H9 (cell line): ENCODE measurements at regions not wholly inside any gene's neighbourhood (a gene's known extent, or its start where the extent isn't known, plus 50 kb on each side); places are given as distances from the start of the nearest gene placed in this dataset.

ENCODE experiments used
- DNase-seq: peaks from one replicate; pipeline ENCODE4 v3.0.0-alpha.2; 2017
- H2AFZ ChIP-seq: one replicate; pipeline ENCODE4 v1.6.1; 2013; ENCODE audit warnings: mild to moderate bottlenecking, low read length, control low read depth, moderate library complexity
- H2AK5ac ChIP-seq: 2 replicates; pipeline ENCODE4 v1.6.1; 2013; ENCODE audit warnings: low read length, control low read depth, mixed read lengths; ENCODE audit not compliant: insufficient read length
- H2BK120ac ChIP-seq: one replicate; pipeline ENCODE4 v1.6.1; 2013; ENCODE audit warnings: low read depth, mild to moderate bottlenecking, low read length, control low read depth, inconsistent platforms; ENCODE audit not compliant: poor library complexity, severe bottlenecking
- H2BK12ac ChIP-seq: 2 replicates; pipeline ENCODE4 v1.6.1; 2013; ENCODE audit warnings: low read length, control low read depth, mixed read lengths, low read depth; ENCODE audit not compliant: insufficient read length
- H2BK15ac ChIP-seq: 2 replicates; pipeline ENCODE4 v1.6.1; 2013; ENCODE audit warnings: low read depth, low read length, control low read depth
- H2BK20ac ChIP-seq: one replicate; pipeline ENCODE4 v1.6.1; 2013; ENCODE audit warnings: low read depth, mild to moderate bottlenecking, low read length, control low read depth, inconsistent platforms; ENCODE audit not compliant: poor library complexity, severe bottlenecking
- H2BK5ac ChIP-seq: 2 replicates; pipeline ENCODE4 v1.6.1; 2013; ENCODE audit warnings: low read length, control low read depth, mixed read lengths; ENCODE audit not compliant: insufficient read length
- H3K14ac ChIP-seq: 2 replicates; pipeline ENCODE4 v1.6.1; 2013; ENCODE audit warnings: low read length, control low read depth; ENCODE audit not compliant: insufficient read depth
- H3K18ac ChIP-seq: 2 replicates; pipeline ENCODE4 v1.6.1; 2013; ENCODE audit warnings: low read depth, mild to moderate bottlenecking, mixed read lengths, low read length, control low read depth; ENCODE audit not compliant: insufficient read length
- H3K23ac ChIP-seq: 2 replicates; pipeline ENCODE4 v1.6.1; 2013; ENCODE audit warnings: low read length, control low read depth, mixed read lengths, low read depth; ENCODE audit not compliant: insufficient read length
- H3K23me2 ChIP-seq: 2 replicates; pipeline ENCODE4 v1.6.1; 2013; ENCODE audit warnings: low read depth, mild to moderate bottlenecking, mixed read lengths, low read length, control low read depth; ENCODE audit not compliant: insufficient read length, poor library complexity, severe bottlenecking
- H3K27ac ChIP-seq: 2 replicates; pipeline ENCODE4 v1.5.1; 2013; ENCODE audit warnings: low read length, control low read depth, mixed read lengths, low read depth; ENCODE audit not compliant: insufficient read length
- H3K27me3 ChIP-seq: 2 replicates; pipeline ENCODE4 v1.6.1; 2013; ENCODE audit warnings: low read length, control low read depth, inconsistent platforms; ENCODE audit not compliant: insufficient read depth
- H3K4ac ChIP-seq: 2 replicates; pipeline ENCODE4 v1.6.1; 2013; ENCODE audit warnings: low read depth, mild to moderate bottlenecking, control low read depth, inconsistent platforms, low read length, moderate library complexity
- H3K4me1 ChIP-seq: 2 replicates; pipeline ENCODE4 v1.6.1; 2013; ENCODE audit warnings: low read length, control low read depth, inconsistent platforms; ENCODE audit not compliant: insufficient read depth
- H3K4me2 ChIP-seq: 2 replicates; pipeline ENCODE4 v1.6.1; 2013; ENCODE audit warnings: low read length, control low read depth, mixed read lengths; ENCODE audit not compliant: insufficient read length, insufficient read depth
- H3K56ac ChIP-seq: 2 replicates; pipeline ENCODE4 v1.6.1; 2013; ENCODE audit warnings: low read depth, mild to moderate bottlenecking, mixed read lengths, low read length, control low read depth; ENCODE audit not compliant: insufficient read length
- H3K79me1 ChIP-seq: 2 replicates; pipeline ENCODE4 v1.6.1; 2013; ENCODE audit warnings: low read depth, mild to moderate bottlenecking, moderate library complexity, low read length, control low read depth, inconsistent platforms; ENCODE audit not compliant: insufficient read depth, poor library complexity, severe bottlenecking
- H3K79me2 ChIP-seq: 2 replicates; pipeline ENCODE4 v1.6.1; 2013; ENCODE audit warnings: low read length, control low read depth, inconsistent platforms; ENCODE audit not compliant: insufficient read depth
- H3K9ac ChIP-seq: 2 replicates; pipeline ENCODE4 v1.6.1; 2013; ENCODE audit warnings: low read length, control low read depth, mixed read lengths; ENCODE audit not compliant: insufficient read length; ENCODE audit errors: extremely low read depth
- H3K9me3 ChIP-seq: one replicate; pipeline ENCODE4 v1.6.1; 2013; ENCODE audit warnings: low read depth, low read length, inconsistent platforms; ENCODE audit not compliant: control insufficient read depth
- H3T11ph ChIP-seq: one replicate; pipeline ENCODE4 v1.6.1; 2013; ENCODE audit warnings: mild to moderate bottlenecking, low read length, control low read depth, inconsistent platforms
- H4K20me1 ChIP-seq: one replicate; pipeline ENCODE4 v1.6.1; 2013; ENCODE audit not compliant: control insufficient read depth, insufficient read length, insufficient read depth
- H4K5ac ChIP-seq: 2 replicates; pipeline ENCODE4 v1.6.1; 2013; ENCODE audit warnings: low read depth, mild to moderate bottlenecking, mixed read lengths, low read length, control low read depth; ENCODE audit not compliant: insufficient read length
- H4K8ac ChIP-seq: replicated peaks from 2 replicates; pipeline ENCODE4 v1.6.1; 2013; ENCODE audit warnings: low read length, control low read depth, mixed read lengths, low read depth; ENCODE audit not compliant: insufficient read length
- H4K91ac ChIP-seq: 2 replicates; pipeline ENCODE4 v1.6.1; 2013; ENCODE audit warnings: low read depth, mild to moderate bottlenecking, moderate library complexity, mixed read lengths, low read length, control low read depth; ENCODE audit not compliant: insufficient read length
- H3K27ac Mint-ChIP-seq, 3 experiments: 2 replicates in 2 of 3; 3 replicates in 1 of 3; pipeline ENCODE4 v1.8.0; 2020 to 2021; ENCODE audit warnings: mixed read lengths in 3 of 3, mild to moderate bottlenecking in 1 of 3, moderate library complexity in 1 of 3
- H3K27me3 Mint-ChIP-seq: 2 replicates; pipeline ENCODE4 v1.8.0; 2021; ENCODE audit warnings: low read depth, mild to moderate bottlenecking, moderate library complexity, mixed read lengths
- H3K36me3 Mint-ChIP-seq, 3 experiments: 2 replicates in 2 of 3; 3 replicates in 1 of 3; pipeline ENCODE4 v1.8.0; 2020 to 2021; ENCODE audit warnings: low read depth in 3 of 3, mixed read lengths in 3 of 3; ENCODE audit not compliant: insufficient read depth in 1 of 3
- H3K4me1 Mint-ChIP-seq, 2 experiments: 2 replicates each; pipeline ENCODE4 v1.8.0; 2020; ENCODE audit warnings: mixed read lengths in 2 of 2
- H3K4me3 Mint-ChIP-seq, 2 experiments: 2 replicates in 1 of 2; 3 replicates in 1 of 2; pipeline ENCODE4 v1.8.0; 2020 to 2021; ENCODE audit warnings: mild to moderate bottlenecking in 2 of 2, mixed read lengths in 2 of 2, moderate library complexity in 1 of 2
- H3K9me3 Mint-ChIP-seq, 2 experiments: 2 replicates in 1 of 2; 3 replicates in 1 of 2; pipeline ENCODE4 v1.8.0; 2020; ENCODE audit warnings: mild to moderate bottlenecking in 2 of 2, mixed read lengths in 2 of 2, moderate library complexity in 1 of 2
- CTCF ChIP-seq: fragments of 200-600 bp; sonication (generic); conservative IDR thresholded peaks from 3 replicates; pipeline ENCODE4 v1.8.0; 2021; ENCODE audit warnings: antibody characterized with exemption, mild to moderate bottlenecking

GRCh38 chr14:35963209-35963608 is 137.1 kb downstream of the BRMS1L start:
- H3K27ac Mint-ChIP-seq = no peak overlapping the region
- Histone ChIP-seq H2AK5ac (no peak overlapping the region), H4K91ac (no peak overlapping the region)

More at GRCh38 chr14:35963209-35963608, 137.1 kb downstream of the BRMS1L start:
- Histone ChIP-seq H2AFZ (no peak overlapping the region), H2BK12ac (no peak overlapping the region), H2BK20ac (no peak overlapping the region), H2BK120ac (no peak overlapping the region), H3K27me3 (no peaks in the 10 kb centered on the region), H3K9ac (no peak overlapping the region), H3K27ac (no peak overlapping the region), H3K4me2 (no peak overlapping the region), H2BK15ac (no peak overlapping the region), H3K23ac (no peak overlapping the region), H3K18ac (no peak overlapping the region), H4K20me1 (no peaks in the 10 kb centered on the region), H4K8ac (no peak overlapping the region), H3T11ph (no peak overlapping the region), H3K79me1 (no peaks in the 10 kb centered on the region), H3K9me3 (no peaks in the 10 kb centered on the region), H4K5ac (no peak overlapping the region), H3K4ac (no peak overlapping the region), H3K4me1 (no peaks in the 10 kb centered on the region), H3K56ac (no peak overlapping the region), H3K23me2 (no peaks in the 10 kb centered on the region), H3K79me2 (no peaks in the 10 kb centered on the region), H2BK5ac (no peak overlapping the region), H3K14ac (no peak overlapping the region)
- no peaks in the 10 kb centered on the region for H3K36me3 Mint-ChIP-seq
- H3K4me1 Mint-ChIP-seq = no peaks in the 10 kb centered on the region
- DNase-seq = no peak
- no peaks in the 10 kb centered on the region for H3K9me3 Mint-ChIP-seq
- H3K27me3 Mint-ChIP-seq = no peaks in the 10 kb centered on the region
- no peak overlapping the region for H3K4me3 Mint-ChIP-seq
- TF ChIP-seq CTCF = peak; percentile 71
